ENCODE measurements at regions not wholly inside any gene's neighbourhood (a gene's known extent, or its start where the extent isn't known, plus 50 kb on each side); places are given as distances from the start of the nearest gene placed in this dataset.
"Not testable (repeated sequence)": the region's sequence is repeated elsewhere in the genome, so short reads cannot be mapped to it uniquely, and the experiment has no call there.

GRCh38 chr12:14207905-14208551 lies 157.5 kb upstream of the ATF7IP start:
- DNase-seq (ENCODE audit: low read depth in 4 of 4, low spot score in 3 of 4): peak in 3 of 4 donors; percentile 28 to 43 (median 37)

GRCh38 chr12:14211947-14212387 lies 153.5 kb upstream of the ATF7IP start:
- DNase-seq (ENCODE audit: low read depth in 4 of 4, low spot score in 3 of 4): no peak

- no peak for DNase-seq (ENCODE audit: low read depth in 4 of 4, low spot score in 3 of 4)
These were observed 151.9 kb upstream of the ATF7IP start for GRCh38 chr12:14213542-14213941.

GRCh38 chr12:14214495-14214894 lies 151.0 kb upstream of the ATF7IP start:
- no peak for DNase-seq (ENCODE audit: low read depth in 4 of 4, low spot score in 3 of 4)

GRCh38 chr12:14215949-14216348 lies 149.5 kb upstream of the ATF7IP start:
- DNase-seq (ENCODE audit: low read depth in 4 of 4, low spot score in 3 of 4): not testable (repeated sequence)

GRCh38 chr12:14216405-14217294 lies 148.8 kb upstream of the ATF7IP start:
- DNase-seq (ENCODE audit: low read depth in 4 of 4, low spot score in 3 of 4): no peak

GRCh38 chr12:14219156-14219555 lies 146.3 kb upstream of the ATF7IP start:
- no peak for DNase-seq (ENCODE audit: low read depth in 4 of 4, low spot score in 3 of 4)

- DNase-seq (ENCODE audit: low read depth in 4 of 4, low spot score in 3 of 4): not testable (repeated sequence)
These were observed 145.8 kb upstream of the ATF7IP start for GRCh38 chr12:14219670-14220069.

- DNase-seq (ENCODE audit: low read depth in 4 of 4, low spot score in 3 of 4): no peak
These were observed 140.4 kb upstream of the ATF7IP start for GRCh38 chr12:14225064-14225463.

- DNase-seq (ENCODE audit: low read depth in 4 of 4, low spot score in 3 of 4): not testable (repeated sequence)
These were observed 130.3 kb upstream of the ATF7IP start for GRCh38 chr12:14235176-14235575.

- not testable (repeated sequence) for DNase-seq (ENCODE audit: low read depth in 4 of 4, low spot score in 3 of 4)
These were observed 128.8 kb upstream of the ATF7IP start for GRCh38 chr12:14236641-14237040.

GRCh38 chr12:14238221-14238792 lies 127.2 kb upstream of the ATF7IP start:
- no peak for DNase-seq (ENCODE audit: low read depth in 4 of 4, low spot score in 3 of 4)

- no peak for DNase-seq (ENCODE audit: low read depth in 4 of 4, low spot score in 3 of 4)
These were observed 126.0 kb upstream of the ATF7IP start for GRCh38 chr12:14239350-14239934.

- no peak for DNase-seq (ENCODE audit: low read depth in 4 of 4, low spot score in 3 of 4)
These were observed 125.3 kb upstream of the ATF7IP start for GRCh38 chr12:14239935-14240872.

GRCh38 chr12:14240873-14241220 lies 124.6 kb upstream of the ATF7IP start:
- no peak for DNase-seq (ENCODE audit: low read depth in 4 of 4, low spot score in 3 of 4)

- not testable (repeated sequence) for DNase-seq (ENCODE audit: low read depth in 4 of 4, low spot score in 3 of 4)
These were observed 122.7 kb upstream of the ATF7IP start for GRCh38 chr12:14242825-14243224.

GRCh38 chr12:14243941-14244340 lies 121.5 kb upstream of the ATF7IP start:
- no peak for DNase-seq (ENCODE audit: low read depth in 4 of 4, low spot score in 3 of 4)

- DNase-seq (ENCODE audit: low read depth in 4 of 4, low spot score in 3 of 4): no peak
These were observed 120.4 kb upstream of the ATF7IP start for GRCh38 chr12:14244876-14245669.

GRCh38 chr12:14247166-14247565 lies 118.3 kb upstream of the ATF7IP start:
- DNase-seq (ENCODE audit: low read depth in 4 of 4, low spot score in 3 of 4): no peak

All from right renal pelvis (tissue), 4 donors.